Peyer's patch (tissue), 4 donors: ENCODE measurements at regions not wholly inside any gene's neighbourhood (a gene's known extent, or its start where the extent isn't known, plus 50 kb on each side); places are given as distances from the start of the nearest gene placed in this dataset.

Experiments
- DNase-seq, 3 donors: peaks; one replicate each; pipeline ENCODE4 v3.0.0-alpha.2; 2017 to 2019
- H3K27ac ChIP-seq, 4 donors: fragments of 200-600 bp; sonication (generic); one replicate each; pipeline ENCODE4 v1.5.1; 2016 to 2019
- H3K27me3 ChIP-seq, 2 donors: fragments of 200-600 bp; sonication (generic); one replicate each; pipeline ENCODE4 v1.5.1; 2019
- H3K36me3 ChIP-seq, 3 donors: fragments of 200-600 bp; sonication (generic); one replicate each; pipeline ENCODE4 v1.5.1; 2016 to 2019
- H3K4me1 ChIP-seq, 4 donors: fragments of 200-600 bp; sonication (generic); one replicate each; pipeline ENCODE4 v1.5.1; 2016 to 2019
- H3K4me3 ChIP-seq, 4 donors: fragments of 200-600 bp; sonication (generic); 1 replicate in 3 of 4; 2 replicates in 1 of 4; pipeline ENCODE4 v1.5.1; 2016 to 2019; ENCODE audit warnings: mild to moderate bottlenecking in 1 of 4
- H3K9me3 ChIP-seq, 4 donors: fragments of 200-600 bp; sonication (generic); one replicate each; pipeline ENCODE4 v1.5.1; 2016 to 2019; ENCODE audit warnings: mild to moderate bottlenecking in 1 of 4
- CTCF ChIP-seq, 6 experiments: fragments of 450-650 bp in 4 of 6; fragments of 200-600 bp in 2 of 6; sonication (generic) in 1 of 6; IDR thresholded peaks; one replicate each; pipeline ENCODE4 v1.5.1; 2017 to 2019; ENCODE audit warnings: antibody characterized with exemption in 6 of 6, mild to moderate bottlenecking in 3 of 6, moderate library complexity in 1 of 6
- POLR2A ChIP-seq, 2 donors: fragments of 450-650 bp; IDR thresholded peaks; one replicate each; pipeline ENCODE4 v1.5.1; 2017; ENCODE audit warnings: antibody characterized with exemption in 2 of 2, mild to moderate bottlenecking in 2 of 2, moderate library complexity in 2 of 2

- Histone ChIP-seq H3K36me3 (no peaks in the 10 kb centered on the region), H3K27ac (no peak overlapping the region), H3K9me3 (no peaks in the 10 kb centered on the region), H3K27me3 (no peaks in the 10 kb centered on the region), H3K4me1 (no peaks in the 10 kb centered on the region), H3K4me3 (no peak overlapping the region)
- TF ChIP-seq POLR2A (IDR thresholded peaks at IDR 0.05) (no peak), CTCF (IDR thresholded peaks at IDR 0.05) (no peak)
- no peak for DNase-seq
Measured at GRCh38 chr6:48057601-48058000, 53.4 kb downstream of the PTCHD4 start.

- H3K4me3 ChIP-seq = no peak overlapping the region
- TF ChIP-seq CTCF (IDR thresholded peaks at IDR 0.05) (no peak), POLR2A (IDR thresholded peaks at IDR 0.05) (no peak)
- no peak for DNase-seq
- no peak overlapping the region for H3K27ac ChIP-seq
- H3K27me3 ChIP-seq = no peaks in the 10 kb centered on the region
- no peaks in the 10 kb centered on the region for H3K36me3 ChIP-seq
- no peaks in the 10 kb centered on the region for H3K9me3 ChIP-seq
- H3K4me1 ChIP-seq = no peaks in the 10 kb centered on the region
Measured at GRCh38 chr6:48048451-48049146, 62.4 kb downstream of the PTCHD4 start.

GRCh38 chr6:48041894-48042293 is 69.1 kb downstream of the PTCHD4 start:
- no peak for DNase-seq
- no peak overlapping the region for H3K4me3 ChIP-seq
- no peaks in the 10 kb centered on the region for H3K27me3 ChIP-seq
- no peaks in the 10 kb centered on the region for H3K9me3 ChIP-seq
- no peaks in the 10 kb centered on the region for H3K36me3 ChIP-seq
- TF ChIP-seq POLR2A (IDR thresholded peaks at IDR 0.05) = no peak
- no peak for TF ChIP-seq CTCF (IDR thresholded peaks at IDR 0.05)
- H3K4me1 ChIP-seq = no peaks in the 10 kb centered on the region
- H3K27ac ChIP-seq = no peak overlapping the region

GRCh38 chr6:48037946-48038345 is 73.1 kb downstream of the PTCHD4 start:
- H3K36me3 ChIP-seq = no peaks in the 10 kb centered on the region
- H3K4me1 ChIP-seq = no peaks in the 10 kb centered on the region
- no peak for TF ChIP-seq POLR2A (IDR thresholded peaks at IDR 0.05)
- no peak for TF ChIP-seq CTCF (IDR thresholded peaks at IDR 0.05)
- no peak overlapping the region for H3K27ac ChIP-seq
- H3K4me3 ChIP-seq = no peak overlapping the region
- DNase-seq = no peak
- no peaks in the 10 kb centered on the region for H3K9me3 ChIP-seq
- H3K27me3 ChIP-seq = no peaks in the 10 kb centered on the region

GRCh38 chr6:48036316-48036715 is 74.7 kb downstream of the PTCHD4 start:
- no peak overlapping the region for H3K27ac ChIP-seq
- no peak for DNase-seq
- no peaks in the 10 kb centered on the region for H3K36me3 ChIP-seq
- no peak overlapping the region for H3K4me3 ChIP-seq
- TF ChIP-seq CTCF (IDR thresholded peaks at IDR 0.05) (no peak), POLR2A (IDR thresholded peaks at IDR 0.05) (no peak)
- H3K27me3 ChIP-seq = no peaks in the 10 kb centered on the region
- H3K4me1 ChIP-seq = no peaks in the 10 kb centered on the region
- H3K9me3 ChIP-seq = no peaks in the 10 kb centered on the region

- no peak overlapping the region for H3K27ac ChIP-seq
- no peak for DNase-seq
- no peaks in the 10 kb centered on the region for H3K36me3 ChIP-seq
- no peaks in the 10 kb centered on the region for H3K4me1 ChIP-seq
- H3K9me3 ChIP-seq = no peaks in the 10 kb centered on the region
- TF ChIP-seq POLR2A (IDR thresholded peaks at IDR 0.05) = no peak
- TF ChIP-seq CTCF (IDR thresholded peaks at IDR 0.05) = no peak
- H3K4me3 ChIP-seq = no peak overlapping the region
- no peaks in the 10 kb centered on the region for H3K27me3 ChIP-seq
Measured at GRCh38 chr6:48032151-48032550, 78.8 kb downstream of the PTCHD4 start.
